ENCODE measurements at regions not wholly inside any gene's neighbourhood (a gene's known extent, or its start where the extent isn't known, plus 50 kb on each side); places are given as distances from the start of the nearest gene placed in this dataset.

- no peak for TF ChIP-seq CTCF (IDR thresholded peaks at IDR 0.05; ENCODE audit: unreplicated experiment in 3 of 3)
- H3K36me3 Mint-ChIP-seq (ENCODE audit: low read depth), result peaks cover 3% of the 10 kb centered on the region
- H3K4me1 Mint-ChIP-seq, result peaks cover 9% of the 10 kb centered on the region
- no peak overlapping the region for H3K27ac Mint-ChIP-seq
- peaks cover 6% of the 10 kb centered on the region for H3K9me3 Mint-ChIP-seq
- no peaks in the 10 kb centered on the region for H3K27me3 Mint-ChIP-seq (ENCODE audit: low read depth)
- no peak overlapping the region for H3K4me3 Mint-ChIP-seq
Measured at GRCh38 chr4:137430171-137430570, 102.1 kb downstream of the PCDH18 start.

- H3K9me3 Mint-ChIP-seq, result peaks cover 10% of the 10 kb centered on the region
- no peak for TF ChIP-seq CTCF (IDR thresholded peaks at IDR 0.05; ENCODE audit: unreplicated experiment in 3 of 3)
- no peaks in the 10 kb centered on the region for H3K27me3 Mint-ChIP-seq (ENCODE audit: low read depth)
- H3K27ac Mint-ChIP-seq, result no peak overlapping the region
- peaks cover 9% of the 10 kb centered on the region for H3K4me1 Mint-ChIP-seq
- H3K4me3 Mint-ChIP-seq, result no peak overlapping the region
- peaks cover 3% of the 10 kb centered on the region for H3K36me3 Mint-ChIP-seq (ENCODE audit: low read depth)
Measured at GRCh38 chr4:137427411-137427810, 104.9 kb downstream of the PCDH18 start.

- TF ChIP-seq CTCF (IDR thresholded peaks at IDR 0.05; ENCODE audit: unreplicated experiment in 3 of 3), result no peak
- no peaks in the 10 kb centered on the region for H3K36me3 Mint-ChIP-seq (ENCODE audit: low read depth)
- H3K27ac Mint-ChIP-seq, result no peak overlapping the region
- H3K27me3 Mint-ChIP-seq (ENCODE audit: low read depth), result no peaks in the 10 kb centered on the region
- no peak overlapping the region for H3K4me3 Mint-ChIP-seq
- H3K4me1 Mint-ChIP-seq, result peaks cover 6% of the 10 kb centered on the region
- H3K9me3 Mint-ChIP-seq, result peaks cover 8% of the 10 kb centered on the region
Measured at GRCh38 chr4:137425281-137425680, 107.0 kb downstream of the PCDH18 start.

GRCh38 chr4:137422666-137423065 lies 109.6 kb downstream of the PCDH18 start:
- no peak overlapping the region for H3K27ac Mint-ChIP-seq
- H3K27me3 Mint-ChIP-seq (ENCODE audit: low read depth), result no peaks in the 10 kb centered on the region
- no peak overlapping the region for H3K4me3 Mint-ChIP-seq
- H3K9me3 Mint-ChIP-seq, result peaks cover 8% of the 10 kb centered on the region
- TF ChIP-seq CTCF (IDR thresholded peaks at IDR 0.05; ENCODE audit: unreplicated experiment in 3 of 3), result no peak
- no peaks in the 10 kb centered on the region for H3K36me3 Mint-ChIP-seq (ENCODE audit: low read depth)
- H3K4me1 Mint-ChIP-seq, result peaks cover 6% of the 10 kb centered on the region

- TF ChIP-seq CTCF (IDR thresholded peaks at IDR 0.05; ENCODE audit: unreplicated experiment in 3 of 3), result no peak
- Mint-ChIP-seq H3K27ac (no peak overlapping the region), H3K4me3 (no peak overlapping the region), H3K4me1 (peaks cover 6% of the 10 kb centered on the region), H3K36me3 (ENCODE audit: low read depth) (no peaks in the 10 kb centered on the region), H3K9me3 (peaks cover 8% of the 10 kb centered on the region), H3K27me3 (ENCODE audit: low read depth) (no peaks in the 10 kb centered on the region)
Measured at GRCh38 chr4:137421796-137422195, 110.5 kb downstream of the PCDH18 start.

- Mint-ChIP-seq H3K27ac (no peak overlapping the region), H3K4me1 (peaks cover 9% of the 10 kb centered on the region), H3K36me3 (ENCODE audit: low read depth) (no peaks in the 10 kb centered on the region), H3K9me3 (peaks cover 7% of the 10 kb centered on the region), H3K4me3 (no peak overlapping the region), H3K27me3 (ENCODE audit: low read depth) (no peaks in the 10 kb centered on the region)
- TF ChIP-seq CTCF (IDR thresholded peaks at IDR 0.05; ENCODE audit: unreplicated experiment in 3 of 3), result no peak
Measured at GRCh38 chr4:137420901-137421396, 111.3 kb downstream of the PCDH18 start.

Data from nephron (organoid).